ENCODE measurements at regions not wholly inside any gene's neighbourhood (a gene's known extent, or its start where the extent isn't known, plus 50 kb on each side); places are given as distances from the start of the nearest gene placed in this dataset.

DNA sequence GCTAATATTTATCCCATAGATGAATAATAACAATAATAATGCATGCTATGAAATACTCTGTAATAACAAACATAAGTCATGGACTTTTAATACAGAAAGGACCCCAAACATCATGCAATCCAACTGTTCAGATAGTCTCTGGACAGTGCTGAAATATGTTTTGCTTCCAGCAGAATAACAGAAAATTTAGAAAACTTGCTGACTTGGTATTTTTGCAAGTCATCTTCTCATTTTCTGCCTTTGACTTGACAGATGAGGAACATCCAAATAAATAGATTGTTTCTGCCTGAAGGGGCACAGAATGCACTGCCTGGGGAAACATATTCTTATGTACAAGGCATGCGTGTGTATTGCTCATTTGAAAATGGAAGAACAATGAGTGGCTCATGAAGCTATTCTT lies 442.4 kb upstream of the GRM7 start:
- TF ChIP-seq, protein P1, sequence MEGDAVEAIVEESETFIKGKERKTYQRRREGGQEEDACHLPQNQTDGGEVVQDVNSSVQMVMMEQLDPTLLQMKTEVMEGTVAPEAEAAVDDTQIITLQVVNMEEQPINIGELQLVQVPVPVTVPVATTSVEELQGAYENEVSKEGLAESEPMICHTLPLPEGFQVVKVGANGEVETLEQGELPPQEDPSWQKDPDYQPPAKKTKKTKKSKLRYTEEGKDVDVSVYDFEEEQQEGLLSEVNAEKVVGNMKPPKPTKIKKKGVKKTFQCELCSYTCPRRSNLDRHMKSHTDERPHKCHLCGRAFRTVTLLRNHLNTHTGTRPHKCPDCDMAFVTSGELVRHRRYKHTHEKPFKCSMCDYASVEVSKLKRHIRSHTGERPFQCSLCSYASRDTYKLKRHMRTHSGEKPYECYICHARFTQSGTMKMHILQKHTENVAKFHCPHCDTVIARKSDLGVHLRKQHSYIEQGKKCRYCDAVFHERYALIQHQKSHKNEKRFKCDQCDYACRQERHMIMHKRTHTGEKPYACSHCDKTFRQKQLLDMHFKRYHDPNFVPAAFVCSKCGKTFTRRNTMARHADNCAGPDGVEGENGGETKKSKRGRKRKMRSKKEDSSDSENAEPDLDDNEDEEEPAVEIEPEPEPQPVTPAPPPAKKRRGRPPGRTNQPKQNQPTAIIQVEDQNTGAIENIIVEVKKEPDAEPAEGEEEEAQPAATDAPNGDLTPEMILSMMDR (IDR thresholded peaks at IDR 0.05) = no peak
- no peak for TF ChIP-seq POLR2A (IDR thresholded peaks at IDR 0.05)
